ENCODE measurements at regions not wholly inside any gene's neighbourhood (a gene's known extent, or its start where the extent isn't known, plus 50 kb on each side); places are given as distances from the start of the nearest gene placed in this dataset.

- TF ChIP-seq CTCF (IDR thresholded peaks at IDR 0.05; ENCODE audit: low read depth, low read length, poor library complexity, severe bottlenecking) (no peak), EZH2phosphoT487 (IDR thresholded peaks at IDR 0.05; ENCODE audit: borderline replicate concordance, low read length) (no peak)
Measured at GRCh38 chr6:118746825-118747174, 95.4 kb upstream of the CEP85L start.

All from DOHH2 (cell line).